ENCODE measurements at regions not wholly inside any gene's neighbourhood (a gene's known extent, or its start where the extent isn't known, plus 50 kb on each side); places are given as distances from the start of the nearest gene placed in this dataset.

DNA sequence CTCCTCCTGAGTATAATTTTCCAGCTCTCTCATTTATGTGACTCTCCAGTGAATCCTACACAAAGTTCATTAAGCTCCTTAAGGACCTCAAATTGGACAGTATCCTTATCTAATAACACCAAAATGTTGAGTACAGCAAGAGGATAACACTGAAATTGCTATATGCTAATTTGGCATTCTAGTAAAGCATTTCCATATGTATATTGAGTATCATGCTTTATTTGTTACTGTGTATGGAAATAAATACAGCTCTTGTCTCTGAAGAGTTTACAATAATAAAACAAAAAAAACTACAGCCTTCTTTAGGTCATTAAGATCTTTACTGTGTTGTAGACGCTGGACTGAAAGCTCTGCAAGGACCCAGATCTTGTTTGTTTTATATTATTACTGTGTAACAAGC, 1341.3 kb downstream of the ROBO1 start:
- Histone ChIP-seq H3K4me3 (replicated peaks; ENCODE audit: low read depth, low read length) (no peak overlapping the region), H3K27me3 (replicated peaks; ENCODE audit: control insufficient read depth, insufficient read depth, low read length) (no peaks in the 10 kb centered on the region), H3K36me3 (ENCODE audit: control insufficient read depth, insufficient read depth, low read length) (no peaks in the 10 kb centered on the region)
- no peak for DNase-seq (ENCODE audit: extremely low read depth, insufficient read length)
- TF ChIP-seq, protein P1, sequence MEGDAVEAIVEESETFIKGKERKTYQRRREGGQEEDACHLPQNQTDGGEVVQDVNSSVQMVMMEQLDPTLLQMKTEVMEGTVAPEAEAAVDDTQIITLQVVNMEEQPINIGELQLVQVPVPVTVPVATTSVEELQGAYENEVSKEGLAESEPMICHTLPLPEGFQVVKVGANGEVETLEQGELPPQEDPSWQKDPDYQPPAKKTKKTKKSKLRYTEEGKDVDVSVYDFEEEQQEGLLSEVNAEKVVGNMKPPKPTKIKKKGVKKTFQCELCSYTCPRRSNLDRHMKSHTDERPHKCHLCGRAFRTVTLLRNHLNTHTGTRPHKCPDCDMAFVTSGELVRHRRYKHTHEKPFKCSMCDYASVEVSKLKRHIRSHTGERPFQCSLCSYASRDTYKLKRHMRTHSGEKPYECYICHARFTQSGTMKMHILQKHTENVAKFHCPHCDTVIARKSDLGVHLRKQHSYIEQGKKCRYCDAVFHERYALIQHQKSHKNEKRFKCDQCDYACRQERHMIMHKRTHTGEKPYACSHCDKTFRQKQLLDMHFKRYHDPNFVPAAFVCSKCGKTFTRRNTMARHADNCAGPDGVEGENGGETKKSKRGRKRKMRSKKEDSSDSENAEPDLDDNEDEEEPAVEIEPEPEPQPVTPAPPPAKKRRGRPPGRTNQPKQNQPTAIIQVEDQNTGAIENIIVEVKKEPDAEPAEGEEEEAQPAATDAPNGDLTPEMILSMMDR (IDR thresholded peaks at IDR 0.05; ENCODE audit: insufficient read depth, low read length, poor library complexity, severe bottlenecking): no peak

DNA sequence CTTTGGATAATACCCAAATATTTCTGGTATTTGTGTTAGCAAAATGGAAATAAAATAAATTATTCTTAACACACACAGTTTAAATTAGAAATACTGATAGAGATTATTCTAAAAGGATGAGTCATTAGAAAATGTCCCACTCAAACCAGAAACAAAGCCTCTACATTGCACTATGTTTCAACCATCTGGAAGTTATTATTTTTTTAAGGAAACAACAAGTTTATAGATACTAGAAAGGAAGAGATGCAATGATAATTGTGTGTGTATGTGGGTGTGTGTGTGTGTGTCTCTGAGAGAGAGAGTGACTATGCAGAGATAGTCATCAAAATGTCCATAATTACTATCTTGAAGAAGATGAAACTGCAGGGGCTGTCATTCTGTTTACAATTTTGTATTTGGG, 1340.5 kb downstream of the ROBO1 start:
- H3K36me3 ChIP-seq (ENCODE audit: control insufficient read depth, insufficient read depth, low read length): no peaks in the 10 kb centered on the region
- H3K4me3 ChIP-seq (replicated peaks; ENCODE audit: low read depth, low read length): no peak overlapping the region
- no peaks in the 10 kb centered on the region for H3K27me3 ChIP-seq (replicated peaks; ENCODE audit: control insufficient read depth, insufficient read depth, low read length)
- TF ChIP-seq, protein P1 (IDR thresholded peaks at IDR 0.05; ENCODE audit: insufficient read depth, low read length, poor library complexity, severe bottlenecking): no peak
- DNase-seq (ENCODE audit: extremely low read depth, insufficient read length): no peak

DNA sequence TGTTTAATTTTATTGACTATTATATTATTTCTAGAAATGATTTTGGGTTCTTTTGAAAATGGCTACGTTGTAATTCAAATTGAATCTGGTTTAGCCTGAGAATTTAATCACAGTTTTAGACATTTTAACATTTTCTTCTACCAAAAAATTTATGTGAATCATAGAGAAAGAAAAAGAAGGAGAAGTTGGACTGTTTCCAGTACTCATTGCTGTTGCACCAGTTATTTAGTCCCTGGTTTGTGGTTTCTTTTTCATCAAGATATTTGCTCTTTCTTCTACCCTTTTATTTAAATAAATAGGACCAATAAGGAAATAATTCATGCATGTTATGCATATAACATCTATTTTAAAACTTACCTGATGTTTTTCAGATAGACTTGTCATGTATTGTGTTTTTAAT, 1337.1 kb downstream of the ROBO1 start:
- no peak for DNase-seq (ENCODE audit: extremely low read depth, insufficient read length)
- H3K36me3 ChIP-seq (ENCODE audit: control insufficient read depth, insufficient read depth, low read length): no peaks in the 10 kb centered on the region
- TF ChIP-seq, protein P1 (IDR thresholded peaks at IDR 0.05; ENCODE audit: insufficient read depth, low read length, poor library complexity, severe bottlenecking): no peak
- no peaks in the 10 kb centered on the region for H3K27me3 ChIP-seq (replicated peaks; ENCODE audit: control insufficient read depth, insufficient read depth, low read length)
- H3K4me3 ChIP-seq (replicated peaks; ENCODE audit: low read depth, low read length): no peak overlapping the region

DNA sequence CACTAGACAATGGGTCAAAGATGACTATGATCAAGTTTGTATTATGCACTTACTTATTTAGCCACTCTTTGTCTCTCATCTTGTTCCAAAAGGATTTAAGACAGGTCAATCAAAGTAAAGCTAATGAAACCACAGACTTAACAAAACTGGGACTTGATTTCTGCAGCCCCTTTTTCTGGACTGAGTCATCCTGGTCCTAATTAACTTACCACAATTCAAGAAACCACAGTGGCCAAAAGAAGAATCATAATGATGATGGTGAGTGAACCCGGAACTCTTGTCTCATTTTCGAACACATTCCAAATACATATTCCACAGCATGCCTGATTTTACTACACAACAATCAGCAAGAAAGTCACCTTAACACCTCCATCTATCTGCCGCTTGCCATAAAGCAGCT, 1333.0 kb downstream of the ROBO1 start:
- DNase-seq (ENCODE audit: extremely low read depth, insufficient read length): no peak

DNA sequence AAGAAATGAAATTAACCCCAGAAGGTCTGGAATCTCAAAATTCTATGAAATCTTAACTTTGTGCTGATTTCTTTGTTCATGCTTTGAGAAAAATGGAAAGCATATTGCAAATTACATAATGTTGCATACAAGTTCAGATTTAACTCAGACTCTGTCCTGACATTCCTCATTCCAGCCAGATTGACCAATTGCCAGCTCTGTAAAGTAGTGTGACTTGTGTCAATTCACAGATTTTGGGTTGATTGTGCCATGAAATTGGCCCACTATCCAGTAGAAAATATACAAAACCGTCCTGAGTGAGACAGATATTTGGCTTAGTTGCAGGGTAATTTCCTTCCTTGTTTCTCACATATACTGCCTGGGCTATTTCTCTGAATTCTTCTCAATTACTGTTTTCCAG, 1312.6 kb downstream of the ROBO1 start:
- TF ChIP-seq, protein P1 (IDR thresholded peaks at IDR 0.05; ENCODE audit: insufficient read depth, low read length, poor library complexity, severe bottlenecking): no peak
- H3K36me3 ChIP-seq (ENCODE audit: control insufficient read depth, insufficient read depth, low read length): no peaks in the 10 kb centered on the region
- no peaks in the 10 kb centered on the region for H3K27me3 ChIP-seq (replicated peaks; ENCODE audit: control insufficient read depth, insufficient read depth, low read length)
- DNase-seq (ENCODE audit: extremely low read depth, insufficient read length): no peak
- no peak overlapping the region for H3K4me3 ChIP-seq (replicated peaks; ENCODE audit: low read depth, low read length)

More for the DNA sequence above, 1333.0 kb downstream of the ROBO1 start:
- H3K27me3 ChIP-seq (replicated peaks; ENCODE audit: control insufficient read depth, insufficient read depth, low read length): no peaks in the 10 kb centered on the region
- TF ChIP-seq, protein P1 (IDR thresholded peaks at IDR 0.05; ENCODE audit: insufficient read depth, low read length, poor library complexity, severe bottlenecking): no peak
- no peak overlapping the region for H3K4me3 ChIP-seq (replicated peaks; ENCODE audit: low read depth, low read length)
- H3K36me3 ChIP-seq (ENCODE audit: control insufficient read depth, insufficient read depth, low read length): no peaks in the 10 kb centered on the region

Data from GM06990 (cell line).